H1 (cell line): ENCODE measurements at regions not wholly inside any gene's neighbourhood (a gene's known extent, or its start where the extent isn't known, plus 50 kb on each side); places are given as distances from the start of the nearest gene placed in this dataset.

ENCODE experiments used
- CTCF ChIA-PET: fragments of 300-600 bp; sonication (Branson Sonifier 250); formaldehyde crosslinking; loops from one replicate; lab custom pipeline; 2021; ENCODE audit not compliant: partially characterized antibody; lab: Charles Lee
- POLR2A ChIA-PET: fragments of 300-600 bp; sonication (Branson Sonifier 250); formaldehyde crosslinking; loops from one replicate; lab custom pipeline; 2021; ENCODE audit warnings: inconsistent platforms; ENCODE audit not compliant: partially characterized antibody; lab: Charles Lee
- DNase-seq, 2 experiments: peaks; one replicate each; pipeline versions ENCODE4 v3.0.0 to v3.0.0-alpha.2; 2010 to 2022; ENCODE audit warnings: low spot score in 2 of 2, low read depth in 1 of 2, mixed read lengths in 1 of 2
- FAIRE-seq: peaks from 2 replicates; lab custom pipeline; 2011; peaks lifted over from hg19 to GRCh38; lab: Jason Lieb, UNC
- H2AFZ ChIP-seq: 2 replicates; pipeline ENCODE4 v1.8.1; 2012; ENCODE audit warnings: low read length, inconsistent platforms
- H2AK5ac ChIP-seq: 2 replicates; pipeline ENCODE4 v1.6.1; 2013; ENCODE audit warnings: low read depth, low read length
- H2BK120ac ChIP-seq: replicated peaks from 2 replicates; pipeline ENCODE3; 2013; ENCODE audit warnings: low read depth, low read length, inconsistent platforms
- H2BK12ac ChIP-seq: 2 replicates; pipeline ENCODE4 v1.6.1; 2013; ENCODE audit warnings: low read depth, low read length
- H2BK15ac ChIP-seq: 2 replicates; pipeline ENCODE4 v1.6.1; 2013; ENCODE audit warnings: low read length
- H2BK20ac ChIP-seq: 2 replicates; pipeline ENCODE4 v1.6.1; 2013; ENCODE audit warnings: low read length
- H2BK5ac ChIP-seq: 2 replicates; pipeline ENCODE4 v1.6.1; 2013; ENCODE audit warnings: low read depth, low read length
- H3K14ac ChIP-seq: 2 replicates; pipeline ENCODE4 v1.6.1; 2013; ENCODE audit warnings: inconsistent platforms; ENCODE audit not compliant: insufficient read length
- H3K18ac ChIP-seq: 2 replicates; pipeline ENCODE4 v1.6.1; 2013; ENCODE audit warnings: low read length; ENCODE audit errors: extremely low read depth
- H3K23ac ChIP-seq: 2 replicates; pipeline ENCODE4 v1.6.1; 2013; ENCODE audit warnings: inconsistent platforms; ENCODE audit not compliant: insufficient read length
- H3K23me2 ChIP-seq: 2 replicates; pipeline ENCODE4 v1.6.1; 2013; ENCODE audit warnings: low read depth, low read length
- H3K27ac ChIP-seq: 2 replicates; pipeline ENCODE4 v1.6.1; 2011; ENCODE audit warnings: low read depth, low read length, inconsistent platforms
- H3K27me3 ChIP-seq, 4 experiments: replicated peaks in 1 of 4; 1 replicate in 1 of 4; 2 replicates in 3 of 4; pipeline versions ENCODE4 v1.6.1 to v1.8.1; 2011 to 2013; ENCODE audit warnings: low read length in 3 of 4, mild to moderate bottlenecking in 3 of 4, inconsistent platforms in 2 of 4, mixed read lengths in 2 of 4, moderate library complexity in 1 of 4; ENCODE audit not compliant: control insufficient read depth in 3 of 4, insufficient read depth in 3 of 4; ENCODE audit errors: extremely low read depth in 1 of 4
- H3K36me3 ChIP-seq, 4 experiments: 2 replicates each; pipeline versions ENCODE4 v1.6.1 to v1.8.1; 2011 to 2013; ENCODE audit warnings: mild to moderate bottlenecking in 4 of 4, low read length in 3 of 4, moderate library complexity in 2 of 4, control low read depth in 1 of 4, inconsistent platforms in 1 of 4; ENCODE audit not compliant: insufficient read depth in 4 of 4, control insufficient read depth in 2 of 4
- H3K4ac ChIP-seq: replicated peaks from 2 replicates; pipeline ENCODE3; 2013; ENCODE audit warnings: low read length, low read depth, mixed read lengths, inconsistent platforms; ENCODE audit not compliant: insufficient read length
- H3K4me1 ChIP-seq, 4 experiments: replicated peaks in 1 of 4; 1 replicate in 1 of 4; 2 replicates in 3 of 4; pipeline versions ENCODE4 v1.6.1 to v1.8.1; 2011 to 2013; ENCODE audit warnings: low read length in 3 of 4, inconsistent platforms in 2 of 4, mixed read lengths in 1 of 4; ENCODE audit not compliant: insufficient read depth in 4 of 4, control insufficient read depth in 3 of 4
- H3K4me2 ChIP-seq, 2 experiments: 2 replicates each; pipeline versions ENCODE4 v1.6.1 to v1.8.1; 2011 to 2013; ENCODE audit warnings: low read depth in 2 of 2, low read length in 2 of 2, control low read depth in 1 of 2, inconsistent platforms in 1 of 2, mild to moderate bottlenecking in 1 of 2; ENCODE audit not compliant: insufficient read depth in 1 of 2
- H3K4me3 ChIP-seq, 4 experiments: fragments of 200-600, 300-600 bp in 1 of 4; sonication (generic), shearing (Covaris generic), sonication (Bioruptor Twin) in 1 of 4; 2 replicates each; pipeline versions ENCODE4 v1.5.1 to v1.8.1; 2011 to 2016; ENCODE audit warnings: low read length in 4 of 4, low read depth in 3 of 4, control low read depth in 2 of 4, inconsistent platforms in 2 of 4, mild to moderate bottlenecking in 2 of 4, mixed read lengths in 1 of 4, moderate library complexity in 1 of 4; ENCODE audit not compliant: insufficient read depth in 2 of 4; ENCODE audit errors: extremely low read depth in 1 of 4
- H3K56ac ChIP-seq: replicated peaks from 2 replicates; pipeline ENCODE3; 2013; ENCODE audit warnings: low read depth, mild to moderate bottlenecking, mixed read lengths, low read length, inconsistent platforms; ENCODE audit not compliant: insufficient read length
- H3K79me1 ChIP-seq: 2 replicates; pipeline ENCODE4 v1.6.1; 2013; ENCODE audit warnings: low read depth, low read length, control low read depth
- H3K79me2 ChIP-seq, 2 experiments: 2 replicates each; pipeline versions ENCODE4 v1.6.1 to v1.8.1; 2012 to 2013; ENCODE audit warnings: low read length in 2 of 2, mild to moderate bottlenecking in 2 of 2, inconsistent platforms in 1 of 2; ENCODE audit not compliant: insufficient read depth in 2 of 2, control insufficient read depth in 1 of 2
- H3K9ac ChIP-seq, 4 experiments: replicated peaks in 1 of 4; 1 replicate in 1 of 4; 2 replicates in 3 of 4; pipeline versions ENCODE4 v1.6.1 to v1.8.1; 2011 to 2013; ENCODE audit warnings: low read depth in 3 of 4, low read length in 3 of 4, control low read depth in 2 of 4, mild to moderate bottlenecking in 2 of 4, moderate library complexity in 2 of 4, inconsistent platforms in 1 of 4; ENCODE audit errors: extremely low read depth in 1 of 4
- H3K9me3 ChIP-seq, 2 experiments: 2 replicates each; pipeline versions ENCODE4 v1.6.1 to v1.8.1; 2012 to 2013; ENCODE audit warnings: mild to moderate bottlenecking in 2 of 2, moderate library complexity in 2 of 2, control low read depth in 1 of 2, inconsistent platforms in 1 of 2, low read depth in 1 of 2, low read length in 1 of 2, mixed read lengths in 1 of 2; ENCODE audit not compliant: insufficient read depth in 2 of 2
- H4K20me1 ChIP-seq, 2 experiments: replicated peaks in 1 of 2; 2 replicates each; pipeline versions ENCODE3 to v1.8.1; 2011 to 2013; ENCODE audit warnings: inconsistent platforms in 2 of 2, low read length in 2 of 2, mild to moderate bottlenecking in 1 of 2; ENCODE audit not compliant: insufficient read depth in 2 of 2, control insufficient read depth in 1 of 2
- H4K5ac ChIP-seq: 2 replicates; pipeline ENCODE4 v1.6.1; 2013; ENCODE audit warnings: low read length, low read depth, mixed read lengths, inconsistent platforms; ENCODE audit not compliant: insufficient read length
- H4K8ac ChIP-seq: 2 replicates; pipeline ENCODE4 v1.8.0; 2013; ENCODE audit warnings: mild to moderate bottlenecking, moderate library complexity, low read length, inconsistent platforms; ENCODE audit not compliant: insufficient read depth; ENCODE audit errors: extremely low read depth
- H4K91ac ChIP-seq: replicated peaks from 2 replicates; pipeline ENCODE3; 2013; ENCODE audit warnings: low read length, mixed read lengths, inconsistent platforms; ENCODE audit not compliant: insufficient read length
- BRCA1 ChIP-seq: IDR thresholded peaks from 2 replicates; pipeline ENCODE4 v1.6.1; 2012; ENCODE audit warnings: low read depth, low read length, improper control_type of control experiment
- CEBPB ChIP-seq: IDR thresholded peaks from 2 replicates; pipeline ENCODE4 v1.6.1; 2012; ENCODE audit warnings: low read depth, low read length
- CREB1 ChIP-seq: IDR thresholded peaks from 2 replicates; pipeline ENCODE4 v1.6.1; 2012; ENCODE audit warnings: inconsistent platforms
- EP300 ChIP-seq, 2 experiments: IDR thresholded peaks; 1 replicate in 1 of 2; 2 replicates in 1 of 2; pipeline ENCODE4 v1.6.1; 2011 to 2012; ENCODE audit warnings: low read depth in 2 of 2, low read length in 2 of 2, mild to moderate bottlenecking in 2 of 2, borderline replicate concordance in 1 of 2, inconsistent platforms in 1 of 2, moderate library complexity in 1 of 2
- HDAC6 ChIP-seq: IDR thresholded peaks from one replicate; pipeline ENCODE4 v1.7.1; 2012; ENCODE audit warnings: low read depth, mild to moderate bottlenecking, inconsistent platforms, low read length, moderate library complexity
- NRF1 ChIP-seq: IDR thresholded peaks from 2 replicates; pipeline ENCODE4 v1.6.1; 2011; ENCODE audit warnings: mild to moderate bottlenecking, low read depth, low read length, improper control_type of control experiment
- RBBP5 ChIP-seq: IDR thresholded peaks from 2 replicates; pipeline ENCODE4 v1.7.1; 2012; ENCODE audit warnings: low read depth, mild to moderate bottlenecking, inconsistent platforms, low read length, moderate library complexity, borderline replicate concordance
- TEAD4 ChIP-seq: IDR thresholded peaks from 2 replicates; pipeline ENCODE4 v1.6.1; 2012; ENCODE audit warnings: low read depth, low read length, inconsistent platforms, mixed read lengths
- YY1 ChIP-seq: IDR thresholded peaks from 2 replicates; pipeline ENCODE4 v1.6.1; 2011; ENCODE audit warnings: low read depth, mild to moderate bottlenecking, low read length
- WGBS, 2 experiments: shearing (Covaris generic) in 1 of 2; methylation state at CpG; one replicate each; pipeline versions ENCODE4 v1.1.6 to v1.1.7; 2013 to 2015; ENCODE audit warnings: low lambda C conversion rate in 2 of 2, mixed read lengths in 2 of 2, inconsistent platforms in 1 of 2, low coverage in 1 of 2, missing lambda C conversion rate in 1 of 2; ENCODE audit not compliant: insufficient replicate concordance in 2 of 2, insufficient coverage in 1 of 2, insufficient read length in 1 of 2; ENCODE audit errors: extremely low coverage in 1 of 2, missing lambda C conversion rate in 1 of 2; 5-methylcytosine and 5-hydroxymethylcytosine counted together
- TF ChIP-seq, protein P1 (sequence below): IDR thresholded peaks from 2 replicates; pipeline ENCODE4 v1.6.1; 2011; ENCODE audit warnings: low read depth, mild to moderate bottlenecking, low read length; ENCODE audit not compliant: insufficient read depth

GRCh38 chr2:139610512-139610911 lies 830.3 kb upstream of the NXPH2 start:
- no peak overlapping the region; a peak in 1 of 7 replicates for H3K9ac ChIP-seq
- H3K4me2 ChIP-seq: no peak overlapping the region
- H2BK12ac ChIP-seq: no peak overlapping the region
- no peak for DNase-seq
- no peaks in the 10 kb centered on the region for H3K4me1 ChIP-seq
- H4K8ac ChIP-seq: no peak overlapping the region
- no peaks in the 10 kb centered on the region for H3K36me3 ChIP-seq
- no peak overlapping the region for H3K56ac ChIP-seq
- no peaks in the 10 kb centered on the region for H3K79me2 ChIP-seq
- H4K20me1 ChIP-seq: no peaks in the 10 kb centered on the region
- no peak overlapping the region for H3K14ac ChIP-seq
- H3K4ac ChIP-seq: no peak overlapping the region
- H2BK5ac ChIP-seq: no peak overlapping the region
- 83% methylated on average over 3 of the region's 3 CpGs; no CpG with 5 or more reads in 1 of the 2 experiments for WGBS, 2 experiments
- no peaks in the 10 kb centered on the region for H3K9me3 ChIP-seq
- no peak overlapping the region for H2AFZ ChIP-seq
- H3K23me2 ChIP-seq: no peaks in the 10 kb centered on the region
- no peak overlapping the region for H3K27ac ChIP-seq
- H3K4me3 ChIP-seq: no peak overlapping the region
- no peaks in the 10 kb centered on the region for H3K27me3 ChIP-seq
- no peak overlapping the region for H2BK15ac ChIP-seq
- no peak overlapping the region for H4K5ac ChIP-seq
- no peak overlapping the region for H2BK120ac ChIP-seq
- no peak for FAIRE-seq
- no peaks in the 10 kb centered on the region for H3K79me1 ChIP-seq
- H2BK20ac ChIP-seq: no peak overlapping the region
- POLR2A ChIA-PET: no interaction called here
- H3K23ac ChIP-seq: no peak overlapping the region
- CTCF ChIA-PET: no interaction called here
- no peak for TF ChIP-seq TEAD4
- no peak for TF ChIP-seq CREB1
- TF ChIP-seq BRCA1: no peak
- no peak for TF ChIP-seq HDAC6
- no peak for TF ChIP-seq RBBP5
- TF ChIP-seq, protein P1, sequence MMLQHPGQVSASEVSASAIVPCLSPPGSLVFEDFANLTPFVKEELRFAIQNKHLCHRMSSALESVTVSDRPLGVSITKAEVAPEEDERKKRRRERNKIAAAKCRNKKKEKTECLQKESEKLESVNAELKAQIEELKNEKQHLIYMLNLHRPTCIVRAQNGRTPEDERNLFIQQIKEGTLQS: no peak
- no peak for TF ChIP-seq YY1
- TF ChIP-seq NRF1: no peak
- TF ChIP-seq CEBPB: no peak
- no peak for TF ChIP-seq EP300 (IDR thresholded peaks at IDR 0.05; ENCODE audit: borderline replicate concordance in 1 of 2, low read depth in 2 of 2, low read length in 2 of 2)
- no peak overlapping the region for H2AK5ac ChIP-seq
- no peak overlapping the region for H3K18ac ChIP-seq
- H4K91ac ChIP-seq: no peak overlapping the region
